OCI-LY1 (cell line): ENCODE measurements at regions not wholly inside any gene's neighbourhood (a gene's known extent, or its start where the extent isn't known, plus 50 kb on each side); places are given as distances from the start of the nearest gene placed in this dataset.
"Not testable (repeated sequence)": the region's sequence is repeated elsewhere in the genome, so short reads cannot be mapped to it uniquely, and the experiment has no call there.

ENCODE experiments used
- EZH2 ChIP-seq: fragments of 200-600 bp; sonication (generic), shearing (Covaris generic); IDR thresholded peaks from 2 replicates; pipeline ENCODE4 v1.8.0; 2017; ENCODE audit warnings: borderline replicate concordance, mixed run types, mild to moderate bottlenecking, antibody characterized with exemption, low read length, moderate library complexity, mixed read lengths
- TF ChIP-seq, protein P1 (sequence below): fragments of 200-600 bp; sonication (generic), shearing (Covaris generic); IDR thresholded peaks from 2 replicates; pipeline ENCODE4 v1.5.1; 2017; ENCODE audit warnings: mild to moderate bottlenecking, antibody characterized with exemption, low read length, moderate library complexity, mixed read lengths

- not testable (repeated sequence) for TF ChIP-seq EZH2
- TF ChIP-seq, protein P1, sequence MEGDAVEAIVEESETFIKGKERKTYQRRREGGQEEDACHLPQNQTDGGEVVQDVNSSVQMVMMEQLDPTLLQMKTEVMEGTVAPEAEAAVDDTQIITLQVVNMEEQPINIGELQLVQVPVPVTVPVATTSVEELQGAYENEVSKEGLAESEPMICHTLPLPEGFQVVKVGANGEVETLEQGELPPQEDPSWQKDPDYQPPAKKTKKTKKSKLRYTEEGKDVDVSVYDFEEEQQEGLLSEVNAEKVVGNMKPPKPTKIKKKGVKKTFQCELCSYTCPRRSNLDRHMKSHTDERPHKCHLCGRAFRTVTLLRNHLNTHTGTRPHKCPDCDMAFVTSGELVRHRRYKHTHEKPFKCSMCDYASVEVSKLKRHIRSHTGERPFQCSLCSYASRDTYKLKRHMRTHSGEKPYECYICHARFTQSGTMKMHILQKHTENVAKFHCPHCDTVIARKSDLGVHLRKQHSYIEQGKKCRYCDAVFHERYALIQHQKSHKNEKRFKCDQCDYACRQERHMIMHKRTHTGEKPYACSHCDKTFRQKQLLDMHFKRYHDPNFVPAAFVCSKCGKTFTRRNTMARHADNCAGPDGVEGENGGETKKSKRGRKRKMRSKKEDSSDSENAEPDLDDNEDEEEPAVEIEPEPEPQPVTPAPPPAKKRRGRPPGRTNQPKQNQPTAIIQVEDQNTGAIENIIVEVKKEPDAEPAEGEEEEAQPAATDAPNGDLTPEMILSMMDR: not testable (repeated sequence)
Observed at GRCh38 chr22:44636502-44637206, 65.3 kb upstream of the PRR5 start.
